HG02884 (cell line): ENCODE measurements at regions not wholly inside any gene's neighbourhood (a gene's known extent, or its start where the extent isn't known, plus 50 kb on each side); places are given as distances from the start of the nearest gene placed in this dataset.
A peak's percentile ranks its signal among the peaks of the same experiment; 100 is the strongest.

Source experiments
- ATAC-seq: cut with Tn5 transposase; IDR thresholded peaks from one replicate; pipeline ENCODE4 v1.9.1; 2021; ENCODE audit warnings: mild to moderate bottlenecking, moderate library complexity; ENCODE audit not compliant: unreplicated experiment

DNA sequence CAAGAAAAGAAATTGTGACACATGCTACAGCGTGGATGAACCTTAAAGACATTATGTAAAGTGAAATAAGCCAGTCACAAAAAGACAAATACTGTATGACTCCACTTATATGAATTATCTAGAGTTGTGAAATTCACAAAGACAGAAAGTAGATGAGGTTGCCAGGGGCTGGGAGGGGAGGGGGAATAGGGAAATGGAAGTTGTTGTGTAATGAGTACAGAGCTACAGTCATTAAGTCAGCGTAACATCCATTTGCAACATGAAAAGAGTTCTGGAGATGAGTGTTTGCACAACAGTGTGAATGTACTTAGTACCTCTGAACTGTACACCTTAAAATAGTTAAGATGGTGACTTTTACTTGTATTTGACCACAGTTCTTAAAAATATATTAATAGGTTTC is 112.1 kb upstream of the CDK1 start:
- ATAC-seq = no peak

DNA sequence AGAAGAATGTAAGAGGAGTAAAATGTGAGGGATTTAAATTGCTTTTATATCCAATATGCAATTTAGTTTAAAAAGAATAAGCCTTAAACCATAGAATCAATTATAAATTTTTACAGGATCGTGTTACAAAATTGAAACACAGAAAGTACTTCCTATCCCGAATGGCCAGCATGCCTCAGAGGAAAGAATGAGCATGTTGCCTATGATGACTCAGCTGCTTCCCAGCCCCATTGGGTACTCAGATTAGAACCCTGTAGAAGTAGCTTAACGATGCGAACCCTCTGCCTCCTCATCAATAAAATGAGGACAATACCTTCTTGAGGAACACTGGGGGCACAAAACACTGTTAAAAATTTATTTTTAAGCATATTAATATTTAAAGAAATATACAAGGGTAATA is 113.4 kb upstream of the CDK1 start:
- ATAC-seq = no peak

- no peak for ATAC-seq
Observed at GRCh38 chr10:60663850-60664249, 114.4 kb upstream of the CDK1 start.

DNA sequence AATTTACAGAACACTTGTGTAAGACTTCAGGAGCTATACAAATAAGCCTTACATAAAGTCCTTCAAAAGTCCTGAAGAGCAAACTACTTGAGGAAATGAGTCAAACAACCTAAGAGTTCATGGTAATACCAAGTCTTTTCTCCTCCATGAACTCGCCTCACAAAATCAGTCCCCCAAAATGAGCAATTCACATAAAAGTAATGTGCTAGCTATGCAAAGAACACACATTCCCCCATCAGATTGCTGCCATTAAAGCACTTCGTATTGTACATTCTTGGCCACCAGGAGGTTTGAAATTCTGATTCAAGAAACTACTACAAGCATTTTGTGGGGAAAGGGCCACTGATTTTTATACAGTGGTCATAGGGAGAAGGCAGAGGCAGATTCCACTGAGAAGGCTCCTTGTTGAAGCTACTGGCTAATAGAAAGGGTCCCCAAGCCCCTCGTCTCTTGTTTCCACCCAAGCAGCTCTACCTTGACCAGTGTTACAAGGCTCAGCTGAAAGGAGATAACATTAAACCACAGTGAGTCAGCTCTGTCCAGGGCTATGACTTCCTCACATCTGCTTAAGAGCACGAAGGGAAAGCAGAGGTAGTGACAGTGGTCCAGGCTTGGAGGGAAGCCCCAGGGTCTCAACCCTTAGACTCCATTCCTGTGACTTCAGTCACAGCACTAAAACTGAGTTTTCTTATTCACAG is 115.2 kb upstream of the CDK1 start:
- ATAC-seq = peak; percentile 53

DNA sequence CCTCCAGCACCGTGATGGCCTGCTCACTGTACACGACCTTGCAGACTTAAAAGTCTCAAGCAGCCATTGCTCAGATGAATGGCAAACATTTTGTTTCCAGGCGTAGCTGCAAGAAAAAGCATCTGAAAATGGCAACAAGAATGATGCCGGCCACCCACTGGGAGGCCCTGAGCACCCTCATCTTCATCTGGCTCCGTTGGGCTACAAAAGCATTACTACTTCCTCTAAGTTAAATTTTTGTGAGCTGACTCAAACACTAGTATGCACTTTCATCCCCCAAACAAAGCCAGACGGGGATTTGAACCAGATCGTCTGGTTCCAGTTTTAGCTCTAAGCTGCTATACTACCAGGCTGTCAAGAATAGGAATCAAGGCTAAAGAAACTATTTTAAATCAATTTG is 116.6 kb upstream of the CDK1 start:
- ATAC-seq = no peak

DNA sequence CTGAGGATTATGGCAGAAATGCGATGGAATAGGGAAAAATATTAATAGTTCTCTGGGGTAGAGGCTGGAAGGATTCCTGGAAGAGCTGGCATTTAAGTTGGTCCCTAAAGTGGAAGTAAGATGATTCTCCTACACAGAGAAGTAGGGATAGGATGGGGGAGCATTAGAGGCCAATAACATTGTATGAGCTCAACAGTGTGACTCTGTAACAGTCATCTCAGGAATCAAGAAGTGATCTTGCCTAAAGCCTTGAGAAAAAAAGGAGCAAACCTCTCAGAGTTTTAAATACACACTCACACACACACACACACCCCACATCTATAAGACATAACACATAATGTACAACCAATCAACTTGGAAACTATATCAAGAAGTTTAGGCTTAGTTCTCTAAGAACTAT is 117.7 kb upstream of the CDK1 start:
- no peak for ATAC-seq

DNA sequence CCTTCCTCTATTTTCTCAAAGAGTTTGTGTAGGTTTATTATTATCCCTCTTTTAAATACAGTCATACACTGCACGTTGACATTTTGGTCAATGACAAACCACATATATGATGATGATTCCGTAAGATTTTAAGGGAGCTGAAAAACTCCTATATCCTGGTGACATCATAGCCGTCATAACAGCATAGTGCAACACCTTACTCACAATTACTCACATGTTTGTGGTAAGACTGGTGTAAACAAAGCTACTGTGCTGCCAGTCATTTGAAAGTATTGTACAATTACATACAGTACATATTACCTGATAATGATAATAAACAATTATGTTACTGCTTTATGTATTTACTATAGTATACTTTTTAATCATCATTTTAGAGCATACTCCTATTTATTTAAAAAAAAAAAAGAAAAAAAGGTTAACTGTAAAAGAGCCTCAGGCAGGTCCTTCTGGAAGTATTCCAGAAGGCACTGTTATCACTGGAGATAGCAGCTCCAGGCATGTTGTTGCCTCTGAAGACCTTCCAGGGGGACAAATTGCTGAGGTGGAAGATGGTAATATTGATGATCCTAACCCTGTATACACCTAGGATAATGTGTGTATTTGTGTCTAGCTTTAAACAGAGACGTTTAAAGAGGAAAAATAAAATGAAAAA is 123.3 kb upstream of the CDK1 start:
- no peak for ATAC-seq

DNA sequence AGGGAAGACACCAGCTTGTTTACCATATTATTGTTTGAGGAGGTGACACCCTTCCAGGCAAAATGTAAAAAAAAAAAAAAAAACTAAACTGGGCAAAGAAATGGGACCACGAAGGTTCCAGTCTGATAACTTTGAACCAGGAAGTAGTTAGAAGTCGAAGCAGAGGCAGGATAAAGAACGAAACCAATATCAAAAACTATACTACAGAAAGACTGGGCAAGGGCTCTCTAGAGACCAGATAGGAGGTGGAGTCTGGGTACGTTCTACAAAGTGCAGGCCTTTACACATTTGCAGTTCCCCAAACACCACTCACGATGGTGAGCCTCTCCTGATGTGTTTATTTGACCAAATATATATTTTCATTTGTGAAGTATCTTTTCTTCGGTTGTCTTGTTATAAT is 125.7 kb upstream of the CDK1 start:
- peak; percentile 76 for ATAC-seq

DNA sequence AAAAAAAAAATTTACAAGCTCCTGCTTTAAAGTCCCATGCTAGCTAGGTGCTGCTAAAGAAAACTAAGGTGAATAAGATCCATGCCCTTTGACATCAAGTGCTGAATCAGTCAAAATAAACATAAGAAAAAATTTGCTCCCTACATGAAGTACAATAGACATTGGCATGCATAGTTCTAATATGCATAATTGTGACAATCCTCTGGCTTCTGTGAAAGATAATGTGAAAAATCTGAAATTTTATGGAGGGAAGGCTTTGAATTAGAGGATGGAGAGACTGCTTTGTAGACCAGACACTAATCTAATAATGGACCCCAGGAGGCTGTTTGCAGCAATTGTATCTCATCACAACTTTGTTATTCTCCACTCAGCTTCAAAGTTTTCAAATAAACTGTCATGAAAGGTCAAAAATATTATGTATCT is 127.9 kb upstream of the CDK1 start:
- ATAC-seq = no peak

GRCh38 chr10:60649485-60650377 is 128.5 kb upstream of the CDK1 start:
- ATAC-seq = no peak

DNA sequence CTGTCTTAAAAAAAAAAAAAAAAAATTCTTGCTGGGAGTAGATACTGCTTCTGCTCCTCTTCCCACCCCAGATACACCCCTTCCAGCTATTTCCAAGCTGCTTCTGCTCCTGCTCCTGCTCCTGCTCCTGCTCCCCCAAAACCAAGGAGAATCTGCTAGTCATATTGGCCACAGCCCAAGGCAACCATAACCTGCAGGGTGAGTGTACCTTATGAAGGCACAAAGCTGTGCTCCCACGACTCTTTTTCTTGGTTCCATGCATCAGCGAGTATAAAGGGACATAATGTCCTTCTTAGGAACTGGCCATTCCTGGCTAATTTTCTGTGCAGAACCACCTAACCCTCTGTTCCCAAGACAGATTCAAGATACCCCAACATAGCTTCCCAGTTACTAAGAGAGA is 129.5 kb upstream of the CDK1 start:
- no peak for ATAC-seq

GRCh38 chr10:60646966-60647796 is 131.1 kb upstream of the CDK1 start:
- ATAC-seq = peak; percentile 62

- ATAC-seq = no peak
Observed at GRCh38 chr10:60645980-60646379, 132.3 kb upstream of the CDK1 start.

GRCh38 chr10:60644436-60645130 is 133.7 kb upstream of the CDK1 start:
- no peak for ATAC-seq

GRCh38 chr10:60643874-60644273 is 134.4 kb upstream of the CDK1 start:
- no peak for ATAC-seq

- no peak for ATAC-seq
Observed at GRCh38 chr10:60629332-60629731, 148.9 kb upstream of the CDK1 start.

- no peak for ATAC-seq
Observed at GRCh38 chr10:60627778-60628748, 150.2 kb upstream of the CDK1 start.

GRCh38 chr10:60626037-60626436 is 152.2 kb upstream of the CDK1 start:
- no peak for ATAC-seq

DNA sequence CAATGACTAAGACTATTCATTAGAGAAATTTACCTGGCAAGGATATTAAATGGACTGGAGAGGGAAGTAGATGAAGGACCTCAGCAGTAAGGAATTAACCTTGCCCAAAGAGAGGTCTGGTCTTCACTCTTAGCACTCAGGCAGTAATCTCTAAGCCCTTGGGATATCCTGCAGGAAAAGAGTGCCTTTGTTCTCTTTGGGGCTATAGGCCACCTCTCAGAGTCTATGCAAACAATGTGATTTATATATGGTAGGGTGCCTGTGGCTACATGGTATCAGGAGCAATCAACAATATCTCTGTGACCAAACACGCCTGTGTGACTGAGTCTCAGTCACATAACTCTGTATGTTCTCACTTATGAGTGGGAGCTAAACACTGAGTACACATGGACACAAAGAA is 154.7 kb upstream of the CDK1 start:
- no peak for ATAC-seq
